ENCODE measurements at regions not wholly inside any gene's neighbourhood (a gene's known extent, or its start where the extent isn't known, plus 50 kb on each side); places are given as distances from the start of the nearest gene placed in this dataset.

- Histone ChIP-seq H3K9ac (ENCODE audit: low read depth, low read length) (no peak overlapping the region), H3K4me1 (ENCODE audit: insufficient read depth, low read length) (no peaks in the 10 kb centered on the region), H3K4me3 (ENCODE audit: low read length) (no peak overlapping the region), H3K9me3 (ENCODE audit: insufficient read depth, low read depth, low read length) (no peaks in the 10 kb centered on the region), H3K27ac (ENCODE audit: low read depth, low read length) (no peak overlapping the region), H3K27me3 (ENCODE audit: insufficient read depth, low read length) (no peaks in the 10 kb centered on the region), H3K36me3 (ENCODE audit: insufficient read depth, low read length) (no peaks in the 10 kb centered on the region)
- WGBS, result 90% methylated on average over 4 of the region's 5 CpGs
Observed at GRCh38 chrX:7252013-7252610, 104.2 kb upstream of the PUDP start.

- Histone ChIP-seq H3K27ac (ENCODE audit: low read depth, low read length) (no peak overlapping the region), H3K9me3 (ENCODE audit: insufficient read depth, low read depth, low read length) (no peaks in the 10 kb centered on the region), H3K36me3 (ENCODE audit: insufficient read depth, low read length) (no peaks in the 10 kb centered on the region), H3K4me3 (ENCODE audit: low read length) (no peak overlapping the region), H3K27me3 (ENCODE audit: insufficient read depth, low read length) (no peaks in the 10 kb centered on the region), H3K9ac (ENCODE audit: low read depth, low read length) (no peak overlapping the region), H3K4me1 (ENCODE audit: insufficient read depth, low read length) (no peaks in the 10 kb centered on the region)
- no CpG with 5 or more reads among the region's 2 CpGs for WGBS
Observed at GRCh38 chrX:7247346-7247745, 99.4 kb upstream of the PUDP start.

DNA sequence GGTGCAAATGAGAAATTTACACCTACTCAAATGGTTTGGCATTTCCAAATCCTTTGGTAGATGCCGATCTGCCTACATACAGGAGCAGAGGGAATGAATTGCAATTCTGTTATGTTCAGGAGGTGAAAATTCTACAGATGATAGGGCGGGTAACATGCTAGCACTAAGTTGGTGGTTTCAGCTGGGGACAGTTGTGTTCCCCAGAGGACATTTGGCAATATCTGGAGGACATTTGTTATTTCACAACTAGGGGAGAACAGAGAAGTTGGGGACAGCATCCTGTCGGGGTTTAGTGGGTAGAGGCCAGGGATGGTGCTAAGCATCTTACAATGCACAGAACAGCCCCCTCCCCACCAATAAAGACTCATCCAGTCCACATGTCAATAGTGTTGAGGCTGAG, 96.5 kb upstream of the PUDP start:
- whole genome bisulfite sequencing, result 94% methylated on average over 2 of the region's 3 CpGs
- H3K4me1 ChIP-seq (ENCODE audit: insufficient read depth, low read length), result no peaks in the 10 kb centered on the region
- no peaks in the 10 kb centered on the region for H3K36me3 ChIP-seq (ENCODE audit: insufficient read depth, low read length)
- no peak overlapping the region for H3K9ac ChIP-seq (ENCODE audit: low read depth, low read length)
- no peak overlapping the region for H3K27ac ChIP-seq (ENCODE audit: low read depth, low read length)
- no peaks in the 10 kb centered on the region for H3K9me3 ChIP-seq (ENCODE audit: insufficient read depth, low read depth, low read length)
- H3K27me3 ChIP-seq (ENCODE audit: insufficient read depth, low read length), result no peaks in the 10 kb centered on the region
- H3K4me3 ChIP-seq (ENCODE audit: low read length), result no peak overlapping the region

DNA sequence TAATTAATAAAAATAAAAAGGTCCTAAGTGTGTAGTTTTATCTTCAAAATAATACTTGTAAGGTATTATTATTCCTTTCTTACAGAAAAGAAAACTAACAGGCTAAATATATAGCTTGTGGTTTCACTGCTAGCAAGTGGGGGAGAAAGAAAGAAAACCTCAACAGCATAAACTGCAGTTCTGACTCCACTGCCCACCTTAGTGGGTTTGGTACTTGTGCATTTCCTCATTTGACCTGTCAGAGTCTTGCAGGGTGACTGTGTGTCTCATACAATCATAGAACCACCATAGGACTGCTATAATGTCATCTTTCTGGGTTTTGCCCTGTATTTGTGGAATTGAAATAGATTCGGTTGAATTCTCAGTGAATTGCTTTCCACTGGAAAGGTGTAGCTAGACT, 94.7 kb upstream of the PUDP start:
- H3K4me3 ChIP-seq (ENCODE audit: low read length), result no peak overlapping the region
- H3K4me1 ChIP-seq (ENCODE audit: insufficient read depth, low read length), result no peaks in the 10 kb centered on the region
- no peaks in the 10 kb centered on the region for H3K27me3 ChIP-seq (ENCODE audit: insufficient read depth, low read length)
- H3K27ac ChIP-seq (ENCODE audit: low read depth, low read length), result no peak overlapping the region
- no peaks in the 10 kb centered on the region for H3K9me3 ChIP-seq (ENCODE audit: insufficient read depth, low read depth, low read length)
- no peaks in the 10 kb centered on the region for H3K36me3 ChIP-seq (ENCODE audit: insufficient read depth, low read length)
- no CpG with 5 or more reads among the region's 1 CpG for WGBS
- H3K9ac ChIP-seq (ENCODE audit: low read depth, low read length), result no peak overlapping the region

GRCh38 chrX:7240929-7241328, 93.0 kb upstream of the PUDP start:
- no peak overlapping the region for H3K27ac ChIP-seq (ENCODE audit: low read depth, low read length)
- no peak overlapping the region for H3K9ac ChIP-seq (ENCODE audit: low read depth, low read length)
- H3K4me1 ChIP-seq (ENCODE audit: insufficient read depth, low read length), result no peaks in the 10 kb centered on the region
- H3K36me3 ChIP-seq (ENCODE audit: insufficient read depth, low read length), result no peaks in the 10 kb centered on the region
- 100% methylated on average over 1 of the region's 2 CpGs for WGBS
- no peak overlapping the region for H3K4me3 ChIP-seq (ENCODE audit: low read length)
- no peaks in the 10 kb centered on the region for H3K27me3 ChIP-seq (ENCODE audit: insufficient read depth, low read length)
- no peaks in the 10 kb centered on the region for H3K9me3 ChIP-seq (ENCODE audit: insufficient read depth, low read depth, low read length)

- no peaks in the 10 kb centered on the region for H3K36me3 ChIP-seq (ENCODE audit: insufficient read depth, low read length)
- H3K4me3 ChIP-seq (ENCODE audit: low read length), result no peak overlapping the region
- no peaks in the 10 kb centered on the region; the same call in 1 of the 2 replicates for H3K27me3 ChIP-seq (ENCODE audit: insufficient read depth, low read length)
- H3K9ac ChIP-seq (ENCODE audit: low read depth, low read length), result no peak overlapping the region
- no peaks in the 10 kb centered on the region for H3K9me3 ChIP-seq (ENCODE audit: insufficient read depth, low read depth, low read length)
- H3K27ac ChIP-seq (ENCODE audit: low read depth, low read length), result no peak overlapping the region
- no peaks in the 10 kb centered on the region for H3K4me1 ChIP-seq (ENCODE audit: insufficient read depth, low read length)
Observed at GRCh38 chrX:7235071-7235470, 87.1 kb upstream of the PUDP start.

- no peak overlapping the region for H3K27ac ChIP-seq (ENCODE audit: low read depth, low read length)
- no peaks in the 10 kb centered on the region for H3K4me1 ChIP-seq (ENCODE audit: insufficient read depth, low read length)
- WGBS, result 57% methylated on average over 2 of the region's 4 CpGs
- H3K4me3 ChIP-seq (ENCODE audit: low read length), result no peak overlapping the region
- H3K9me3 ChIP-seq (ENCODE audit: insufficient read depth, low read depth, low read length), result no peaks in the 10 kb centered on the region
- no peaks in the 10 kb centered on the region; the same call in 1 of the 2 replicates for H3K27me3 ChIP-seq (ENCODE audit: insufficient read depth, low read length)
- H3K36me3 ChIP-seq (ENCODE audit: insufficient read depth, low read length), result no peaks in the 10 kb centered on the region
- H3K9ac ChIP-seq (ENCODE audit: low read depth, low read length), result no peak overlapping the region
Observed at GRCh38 chrX:7233580-7234406, 85.8 kb upstream of the PUDP start.

DNA sequence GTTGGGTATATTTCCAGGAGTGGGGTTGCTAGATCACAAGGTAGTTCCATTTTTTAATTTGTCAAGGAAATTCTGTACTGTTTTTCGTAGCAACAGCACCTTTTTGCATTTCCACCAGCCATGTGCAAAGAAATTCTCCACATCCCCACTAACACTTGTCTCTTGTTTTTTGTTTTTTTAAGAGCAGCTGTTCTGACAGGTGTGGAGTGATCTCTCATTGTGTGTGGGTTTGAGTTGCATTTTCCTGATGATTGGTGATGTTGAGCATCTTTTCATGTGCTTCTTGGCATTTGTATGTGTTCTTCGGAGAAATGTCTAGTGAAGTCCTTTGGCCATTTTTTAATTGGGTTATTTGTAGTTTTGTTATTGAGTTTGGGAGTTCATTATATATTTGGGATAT, 80.3 kb upstream of the PUDP start:
- Histone ChIP-seq H3K4me1 (ENCODE audit: insufficient read depth, low read length) (no peaks in the 10 kb centered on the region), H3K27ac (ENCODE audit: low read depth, low read length) (no peak overlapping the region), H3K9ac (ENCODE audit: low read depth, low read length) (no peak overlapping the region), H3K27me3 (ENCODE audit: insufficient read depth, low read length) (no peaks in the 10 kb centered on the region), H3K9me3 (ENCODE audit: insufficient read depth, low read depth, low read length) (no peaks in the 10 kb centered on the region), H3K4me3 (ENCODE audit: low read length) (no peak overlapping the region), H3K36me3 (ENCODE audit: insufficient read depth, low read length) (no peaks in the 10 kb centered on the region)
- 100% methylated on average over 1 of the region's 2 CpGs for WGBS

DNA sequence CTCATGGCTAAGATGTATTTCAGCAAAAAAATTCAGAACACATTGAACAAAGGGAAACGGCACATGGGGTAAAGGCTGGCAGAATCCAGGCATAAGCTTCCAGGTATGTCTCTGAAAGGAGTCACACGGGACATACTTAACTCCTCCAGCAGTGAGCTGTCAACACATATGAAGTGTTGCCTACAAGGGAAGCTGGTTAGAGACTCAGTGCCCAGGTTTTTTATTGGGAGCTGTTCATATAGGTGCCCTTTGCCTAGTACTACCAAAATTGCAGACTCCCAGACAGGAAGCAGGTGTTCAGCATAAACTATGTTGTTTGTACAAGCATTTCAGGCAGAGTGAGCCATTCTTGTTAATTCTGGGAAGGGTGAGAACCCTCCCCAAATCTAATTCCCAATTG, 77.4 kb upstream of the PUDP start:
- no peaks in the 10 kb centered on the region for H3K4me1 ChIP-seq (ENCODE audit: insufficient read depth, low read length)
- no peak overlapping the region for H3K9ac ChIP-seq (ENCODE audit: low read depth, low read length)
- 91% methylated on average over 2 of the region's 2 CpGs for WGBS
- H3K27ac ChIP-seq (ENCODE audit: low read depth, low read length), result no peak overlapping the region
- no peak overlapping the region for H3K4me3 ChIP-seq (ENCODE audit: low read length)
- H3K36me3 ChIP-seq (ENCODE audit: insufficient read depth, low read length), result no peaks in the 10 kb centered on the region
- H3K9me3 ChIP-seq (ENCODE audit: insufficient read depth, low read depth, low read length), result no peaks in the 10 kb centered on the region
- H3K27me3 ChIP-seq (ENCODE audit: insufficient read depth, low read length), result no peaks in the 10 kb centered on the region

DNA sequence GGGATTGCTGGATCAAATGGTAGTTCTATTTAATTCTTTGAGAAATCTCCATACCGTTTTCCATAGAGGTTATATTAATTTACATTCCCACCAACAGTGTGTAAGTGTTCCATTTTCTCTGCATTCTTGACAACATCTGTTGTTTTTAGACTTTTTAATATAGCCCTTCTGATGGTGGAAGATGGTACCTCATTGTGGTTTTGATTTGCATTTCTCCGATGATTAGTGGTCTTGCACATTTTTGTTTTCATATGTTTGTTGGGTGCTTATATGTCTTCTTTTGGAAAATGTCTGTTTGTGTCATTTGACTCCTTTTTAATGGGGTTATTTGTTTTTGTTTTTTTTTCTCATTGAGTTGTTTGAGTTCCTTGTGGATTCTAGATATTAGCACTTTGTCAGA, 75.3 kb upstream of the PUDP start:
- Histone ChIP-seq H3K36me3 (ENCODE audit: insufficient read depth, low read length) (no peaks in the 10 kb centered on the region), H3K27ac (ENCODE audit: low read depth, low read length) (no peak overlapping the region)
- 96% methylated on average over 1 of the region's 2 CpGs for WGBS

DNA sequence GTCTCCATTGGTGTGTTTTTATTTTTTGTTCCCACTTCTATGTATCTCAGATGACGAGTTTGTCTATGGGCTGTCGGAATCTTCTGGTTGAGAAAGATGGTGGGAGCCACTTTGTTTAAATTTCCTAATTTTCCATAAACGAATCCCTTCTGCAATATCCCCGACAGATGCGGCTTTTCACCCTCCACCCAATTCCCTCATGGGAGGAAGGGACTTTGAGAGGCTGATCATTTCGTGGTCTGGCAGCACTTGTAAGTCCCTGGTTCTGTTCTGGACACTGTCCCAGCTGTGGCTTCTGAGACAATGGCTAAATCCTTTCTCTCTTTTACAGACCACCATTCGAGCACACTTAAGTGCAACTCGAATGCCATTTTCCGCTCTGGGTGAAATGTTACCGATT, 72.2 kb upstream of the PUDP start:
- Histone ChIP-seq H3K27ac (ENCODE audit: low read depth, low read length) (no peak overlapping the region), H3K27me3 (ENCODE audit: insufficient read depth, low read length) (no peaks in the 10 kb centered on the region), H3K9me3 (ENCODE audit: insufficient read depth, low read depth, low read length) (no peaks in the 10 kb centered on the region), H3K4me3 (ENCODE audit: low read length) (no peak overlapping the region), H3K36me3 (ENCODE audit: insufficient read depth, low read length) (no peaks in the 10 kb centered on the region), H3K4me1 (ENCODE audit: insufficient read depth, low read length) (peaks cover 13% of the 10 kb centered on the region), H3K9ac (ENCODE audit: low read depth, low read length) (no peak overlapping the region)
- 97% methylated on average over 6 of the region's 10 CpGs for WGBS

More for the DNA sequence above, 75.3 kb upstream of the PUDP start:
- Histone ChIP-seq H3K9me3 (ENCODE audit: insufficient read depth, low read depth, low read length) (no peaks in the 10 kb centered on the region), H3K4me3 (ENCODE audit: low read length) (no peak overlapping the region), H3K27me3 (ENCODE audit: insufficient read depth, low read length) (no peaks in the 10 kb centered on the region), H3K4me1 (ENCODE audit: insufficient read depth, low read length) (peaks cover 12% of the 10 kb centered on the region), H3K9ac (ENCODE audit: low read depth, low read length) (no peak overlapping the region)

Data from HUES64 (cell line).